Body of pancreas (tissue), 4 donors: ENCODE measurements at regions not wholly inside any gene's neighbourhood (a gene's known extent, or its start where the extent isn't known, plus 50 kb on each side); places are given as distances from the start of the nearest gene placed in this dataset.
"Not testable (repeated sequence)": the region's sequence is repeated elsewhere in the genome, so short reads cannot be mapped to it uniquely, and the experiment has no call there.

Source experiments
- POLR2A ChIP-seq, 3 donors: fragments of 450-650 bp; IDR thresholded peaks; one replicate each; pipeline ENCODE4 v1.6.1; 2016; ENCODE audit warnings: antibody characterized with exemption in 3 of 3, mild to moderate bottlenecking in 2 of 3
- TF ChIP-seq, protein P1 (sequence below), 7 experiments: fragments of 450-650 bp in 4 of 7; fragments of 200-600 bp in 3 of 7; sonication (generic) in 3 of 7; IDR thresholded peaks; one replicate each; pipeline ENCODE4 v1.5.1; 2016 to 2019; ENCODE audit warnings: antibody characterized with exemption in 7 of 7

DNA sequence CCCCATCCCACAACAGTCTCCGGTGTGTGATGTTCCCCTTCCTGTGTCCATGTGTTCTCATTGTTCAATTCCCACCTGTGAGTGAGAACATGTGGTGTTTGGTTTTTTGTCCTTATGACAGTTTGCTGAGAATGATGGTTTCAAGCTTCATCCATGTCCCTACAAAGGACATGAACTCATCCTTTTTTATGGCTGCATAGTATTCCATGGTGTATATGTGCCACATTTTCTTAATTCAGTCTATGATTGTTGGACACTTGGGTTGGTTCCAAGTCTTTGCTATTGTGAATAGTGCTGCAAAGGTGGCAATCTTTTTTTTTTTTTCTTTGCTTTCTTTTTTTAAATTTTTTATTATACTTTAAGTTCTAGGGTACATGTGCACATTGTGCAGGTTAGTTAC, 406.7 kb upstream of the ATP5MC3 start:
- TF ChIP-seq, protein P1, sequence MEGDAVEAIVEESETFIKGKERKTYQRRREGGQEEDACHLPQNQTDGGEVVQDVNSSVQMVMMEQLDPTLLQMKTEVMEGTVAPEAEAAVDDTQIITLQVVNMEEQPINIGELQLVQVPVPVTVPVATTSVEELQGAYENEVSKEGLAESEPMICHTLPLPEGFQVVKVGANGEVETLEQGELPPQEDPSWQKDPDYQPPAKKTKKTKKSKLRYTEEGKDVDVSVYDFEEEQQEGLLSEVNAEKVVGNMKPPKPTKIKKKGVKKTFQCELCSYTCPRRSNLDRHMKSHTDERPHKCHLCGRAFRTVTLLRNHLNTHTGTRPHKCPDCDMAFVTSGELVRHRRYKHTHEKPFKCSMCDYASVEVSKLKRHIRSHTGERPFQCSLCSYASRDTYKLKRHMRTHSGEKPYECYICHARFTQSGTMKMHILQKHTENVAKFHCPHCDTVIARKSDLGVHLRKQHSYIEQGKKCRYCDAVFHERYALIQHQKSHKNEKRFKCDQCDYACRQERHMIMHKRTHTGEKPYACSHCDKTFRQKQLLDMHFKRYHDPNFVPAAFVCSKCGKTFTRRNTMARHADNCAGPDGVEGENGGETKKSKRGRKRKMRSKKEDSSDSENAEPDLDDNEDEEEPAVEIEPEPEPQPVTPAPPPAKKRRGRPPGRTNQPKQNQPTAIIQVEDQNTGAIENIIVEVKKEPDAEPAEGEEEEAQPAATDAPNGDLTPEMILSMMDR (IDR thresholded peaks at IDR 0.05), result not testable (repeated sequence)
- TF ChIP-seq POLR2A (IDR thresholded peaks at IDR 0.05), result not testable (repeated sequence)
